ENCODE measurements at regions not wholly inside any gene's neighbourhood (a gene's known extent, or its start where the extent isn't known, plus 50 kb on each side); places are given as distances from the start of the nearest gene placed in this dataset.

DNA sequence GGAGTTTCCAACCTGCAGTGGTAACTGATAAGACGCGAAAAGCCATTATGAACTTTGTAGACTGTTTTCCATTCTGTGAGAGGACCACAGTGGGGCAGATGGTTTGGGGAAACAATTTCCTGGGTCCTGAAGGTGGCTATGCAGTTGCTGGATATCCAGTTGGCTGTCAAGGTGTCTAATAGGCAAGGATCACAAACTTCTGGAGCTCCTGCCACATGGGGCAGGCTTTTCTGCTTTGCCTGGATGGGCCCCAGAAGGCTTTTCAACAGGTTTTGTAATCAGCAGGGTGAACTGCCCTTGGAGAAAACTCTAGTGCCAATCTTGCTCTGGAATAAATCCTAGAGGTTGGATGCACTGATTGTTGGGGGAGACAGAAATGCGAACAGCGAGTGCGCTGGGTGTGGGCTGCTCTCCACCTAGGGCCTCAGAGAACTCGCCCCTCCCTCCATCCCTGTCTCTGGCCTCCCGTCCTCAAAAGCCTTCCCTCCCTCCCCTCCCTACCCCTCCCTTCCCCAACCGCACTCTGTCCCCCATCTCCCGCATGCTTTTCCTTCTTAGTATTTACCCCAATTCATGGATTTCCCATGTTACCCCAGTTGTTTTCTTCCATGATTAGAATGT lies 210.3 kb upstream of the USP24 start:
- 93% methylated on average over 3 of the region's 9 CpGs for WGBS (ENCODE audit: insufficient coverage)
- Histone ChIP-seq H3K27me3 (ENCODE audit: control insufficient read depth in 2 of 2, insufficient read depth in 2 of 2, low read length in 2 of 2) (no peaks in the 10 kb centered on the region), H3K9ac (ENCODE audit: insufficient read depth, low read length, poor library complexity, severe bottlenecking) (no peak overlapping the region), H3K79me2 (ENCODE audit: insufficient read depth, low read length) (no peaks in the 10 kb centered on the region), H3K4me1 (ENCODE audit: control insufficient read depth in 1 of 2, insufficient read depth in 2 of 2, low read length in 2 of 2) (no peaks in the 10 kb centered on the region), H3K4me2 (replicated peaks; ENCODE audit: extremely low read depth, low read length, poor library complexity, severe bottlenecking) (no peak overlapping the region), H4K20me1 (ENCODE audit: insufficient read depth, low read length) (no peaks in the 10 kb centered on the region), H3K9me3 (replicated peaks in 1 of 2; ENCODE audit: control insufficient read depth in 1 of 2, insufficient read depth in 1 of 2, low read length in 2 of 2) (peaks cover 0 to 6% of the 10 kb centered on the region in 2 donors), H3K36me3 (replicated peaks in 1 of 2; ENCODE audit: control insufficient read depth in 1 of 2, insufficient read depth in 2 of 2, low read length in 2 of 2) (no peaks in the 10 kb centered on the region), H3K4me3 (replicated peaks in 1 of 3; ENCODE audit: low read depth in 2 of 3, low read length in 3 of 3) (no peak overlapping the region), H3K27ac (ENCODE audit: low read depth in 1 of 2, low read length in 2 of 2) (no peak overlapping the region), H2AFZ (ENCODE audit: insufficient read depth, low read depth, low read length, poor library complexity, severe bottlenecking) (no peak overlapping the region)
- H3K27me3 Mint-ChIP-seq (ENCODE audit: low read depth in 3 of 3), result peaks cover 0 to 5% (median 4%) of the 10 kb centered on the region in 3 donors
- H3K4me3 Mint-ChIP-seq, result no peak overlapping the region
- TF ChIP-seq, protein P1, sequence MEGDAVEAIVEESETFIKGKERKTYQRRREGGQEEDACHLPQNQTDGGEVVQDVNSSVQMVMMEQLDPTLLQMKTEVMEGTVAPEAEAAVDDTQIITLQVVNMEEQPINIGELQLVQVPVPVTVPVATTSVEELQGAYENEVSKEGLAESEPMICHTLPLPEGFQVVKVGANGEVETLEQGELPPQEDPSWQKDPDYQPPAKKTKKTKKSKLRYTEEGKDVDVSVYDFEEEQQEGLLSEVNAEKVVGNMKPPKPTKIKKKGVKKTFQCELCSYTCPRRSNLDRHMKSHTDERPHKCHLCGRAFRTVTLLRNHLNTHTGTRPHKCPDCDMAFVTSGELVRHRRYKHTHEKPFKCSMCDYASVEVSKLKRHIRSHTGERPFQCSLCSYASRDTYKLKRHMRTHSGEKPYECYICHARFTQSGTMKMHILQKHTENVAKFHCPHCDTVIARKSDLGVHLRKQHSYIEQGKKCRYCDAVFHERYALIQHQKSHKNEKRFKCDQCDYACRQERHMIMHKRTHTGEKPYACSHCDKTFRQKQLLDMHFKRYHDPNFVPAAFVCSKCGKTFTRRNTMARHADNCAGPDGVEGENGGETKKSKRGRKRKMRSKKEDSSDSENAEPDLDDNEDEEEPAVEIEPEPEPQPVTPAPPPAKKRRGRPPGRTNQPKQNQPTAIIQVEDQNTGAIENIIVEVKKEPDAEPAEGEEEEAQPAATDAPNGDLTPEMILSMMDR (IDR thresholded peaks at IDR 0.05), result no peak
- no peaks in the 10 kb centered on the region for H3K4me1 Mint-ChIP-seq
- intact Hi-C loops (cut with micrococcal nuclease), result no loop called here
- no peak overlapping the region for H3K27ac Mint-ChIP-seq
- H3K9me3 Mint-ChIP-seq, result peaks cover 2 to 12% (median 4%) of the 10 kb centered on the region in 7 donors
- no peaks in the 10 kb centered on the region for H3K36me3 Mint-ChIP-seq
- DNase-seq, result no peak

DNA sequence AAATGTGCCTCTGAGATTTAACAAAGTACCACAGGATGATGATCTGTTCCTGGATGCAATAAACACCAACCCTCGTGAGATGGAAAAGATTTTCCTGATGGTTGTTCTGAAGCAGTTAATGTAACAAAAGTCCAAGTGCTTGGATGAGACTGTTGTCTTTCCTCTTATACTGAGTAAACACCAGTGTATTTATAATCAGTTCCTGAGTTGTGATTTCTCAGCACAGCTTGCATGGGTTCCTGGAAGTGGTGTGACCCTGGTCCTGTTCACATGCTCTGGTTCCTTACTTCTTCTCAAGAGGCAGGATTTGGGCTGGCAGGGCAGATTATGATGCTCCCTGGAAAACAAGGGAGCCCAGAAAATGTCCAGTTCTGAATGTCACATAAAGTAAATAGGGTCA lies 208.2 kb upstream of the USP24 start:
- Histone ChIP-seq H3K4me2 (replicated peaks; ENCODE audit: extremely low read depth, low read length, poor library complexity, severe bottlenecking) (no peak overlapping the region), H2AFZ (ENCODE audit: insufficient read depth, low read depth, low read length, poor library complexity, severe bottlenecking) (no peak overlapping the region), H3K27ac (ENCODE audit: low read depth in 1 of 2, low read length in 2 of 2) (no peak overlapping the region), H3K27me3 (ENCODE audit: control insufficient read depth in 2 of 2, insufficient read depth in 2 of 2, low read length in 2 of 2) (no peaks in the 10 kb centered on the region), H3K9ac (ENCODE audit: insufficient read depth, low read length, poor library complexity, severe bottlenecking) (no peak overlapping the region), H4K20me1 (ENCODE audit: insufficient read depth, low read length) (no peaks in the 10 kb centered on the region), H3K36me3 (replicated peaks in 1 of 2; ENCODE audit: control insufficient read depth in 1 of 2, insufficient read depth in 2 of 2, low read length in 2 of 2) (no peaks in the 10 kb centered on the region), H3K79me2 (ENCODE audit: insufficient read depth, low read length) (no peaks in the 10 kb centered on the region), H3K4me1 (ENCODE audit: control insufficient read depth in 1 of 2, insufficient read depth in 2 of 2, low read length in 2 of 2) (no peaks in the 10 kb centered on the region), H3K9me3 (replicated peaks in 1 of 2; ENCODE audit: control insufficient read depth in 1 of 2, insufficient read depth in 1 of 2, low read length in 2 of 2) (peaks cover 0 to 6% of the 10 kb centered on the region in 2 donors), H3K4me3 (replicated peaks in 1 of 3; ENCODE audit: low read depth in 2 of 3, low read length in 3 of 3) (no peak overlapping the region)
- H3K36me3 Mint-ChIP-seq, result no peaks in the 10 kb centered on the region
- H3K27me3 Mint-ChIP-seq (ENCODE audit: low read depth in 3 of 3), result peaks cover 0 to 8% (median under 1%) of the 10 kb centered on the region in 3 donors
- H3K4me3 Mint-ChIP-seq, result no peak overlapping the region
- peaks cover 2 to 10% (median 4%) of the 10 kb centered on the region in 7 donors for H3K9me3 Mint-ChIP-seq
- H3K4me1 Mint-ChIP-seq, result no peaks in the 10 kb centered on the region
- TF ChIP-seq, protein P1 (IDR thresholded peaks at IDR 0.05), result no peak
- DNase-seq, result no peak
- intact Hi-C loops (cut with micrococcal nuclease), result no loop called here
- WGBS (ENCODE audit: insufficient coverage), result 100% methylated on average over 1 of the region's 1 CpG
- no peak overlapping the region for H3K27ac Mint-ChIP-seq

Data from CD14-positive monocyte (primary cell).